ENCODE measurements at regions not wholly inside any gene's neighbourhood (a gene's known extent, or its start where the extent isn't known, plus 50 kb on each side); places are given as distances from the start of the nearest gene placed in this dataset.

DNA sequence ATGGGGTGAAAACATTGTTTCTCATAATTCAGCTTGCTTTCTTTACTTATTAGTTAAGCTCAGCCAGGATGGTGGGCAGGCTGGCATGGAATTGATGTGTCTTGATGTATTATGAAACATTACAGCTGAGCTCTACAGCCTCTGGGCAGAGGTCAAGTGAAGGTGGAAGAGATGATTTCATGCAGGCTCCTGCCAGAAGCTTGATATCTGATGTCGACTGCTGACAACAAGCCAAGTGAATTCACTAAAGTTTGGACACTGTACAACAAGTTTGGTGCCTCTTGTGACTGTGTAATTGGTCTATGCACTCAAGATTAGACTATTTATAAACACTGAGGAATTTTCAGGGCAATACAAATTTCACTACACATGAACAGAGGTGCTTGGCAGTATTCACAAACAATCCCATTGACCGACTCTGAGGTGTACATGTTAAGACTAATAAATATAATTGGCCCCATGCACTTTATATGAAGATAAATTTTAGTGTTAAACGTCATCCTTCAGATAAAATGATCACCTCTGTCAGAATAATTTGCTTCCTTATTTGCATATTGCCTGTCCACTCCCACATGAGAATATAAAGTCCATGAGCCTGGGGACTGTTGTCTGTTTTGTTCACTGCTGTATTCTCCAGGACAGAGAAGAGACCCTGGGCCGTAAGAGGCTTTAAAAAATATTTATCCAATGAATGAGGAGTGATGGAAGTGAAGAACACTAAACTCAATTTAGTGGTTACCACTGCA lies 612.2 kb downstream of the IQCM start:
- TF ChIP-seq PAF1 (CRISPR knock-in tag; IDR thresholded peaks at IDR 0.05): no peak
- no peak for TF ChIP-seq HNRNPH1 (optimal IDR thresholded peaks at IDR 0.05; ENCODE audit: low read depth, low read length)
- no peak for TF ChIP-seq JUN (CRISPR knock-in tag; IDR thresholded peaks at IDR 0.05)
- no peak for TF ChIP-seq MTF1 (CRISPR knock-in tag; IDR thresholded peaks at IDR 0.05)
- TF ChIP-seq, protein P1, sequence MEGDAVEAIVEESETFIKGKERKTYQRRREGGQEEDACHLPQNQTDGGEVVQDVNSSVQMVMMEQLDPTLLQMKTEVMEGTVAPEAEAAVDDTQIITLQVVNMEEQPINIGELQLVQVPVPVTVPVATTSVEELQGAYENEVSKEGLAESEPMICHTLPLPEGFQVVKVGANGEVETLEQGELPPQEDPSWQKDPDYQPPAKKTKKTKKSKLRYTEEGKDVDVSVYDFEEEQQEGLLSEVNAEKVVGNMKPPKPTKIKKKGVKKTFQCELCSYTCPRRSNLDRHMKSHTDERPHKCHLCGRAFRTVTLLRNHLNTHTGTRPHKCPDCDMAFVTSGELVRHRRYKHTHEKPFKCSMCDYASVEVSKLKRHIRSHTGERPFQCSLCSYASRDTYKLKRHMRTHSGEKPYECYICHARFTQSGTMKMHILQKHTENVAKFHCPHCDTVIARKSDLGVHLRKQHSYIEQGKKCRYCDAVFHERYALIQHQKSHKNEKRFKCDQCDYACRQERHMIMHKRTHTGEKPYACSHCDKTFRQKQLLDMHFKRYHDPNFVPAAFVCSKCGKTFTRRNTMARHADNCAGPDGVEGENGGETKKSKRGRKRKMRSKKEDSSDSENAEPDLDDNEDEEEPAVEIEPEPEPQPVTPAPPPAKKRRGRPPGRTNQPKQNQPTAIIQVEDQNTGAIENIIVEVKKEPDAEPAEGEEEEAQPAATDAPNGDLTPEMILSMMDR (CRISPR knock-in tag; IDR thresholded peaks at IDR 0.05): no peak
- TF ChIP-seq HMGXB4 (CRISPR knock-in tag; IDR thresholded peaks at IDR 0.05; ENCODE audit: borderline replicate concordance in 1 of 2, low read depth in 1 of 2): no peak
- TF ChIP-seq, protein P2, sequence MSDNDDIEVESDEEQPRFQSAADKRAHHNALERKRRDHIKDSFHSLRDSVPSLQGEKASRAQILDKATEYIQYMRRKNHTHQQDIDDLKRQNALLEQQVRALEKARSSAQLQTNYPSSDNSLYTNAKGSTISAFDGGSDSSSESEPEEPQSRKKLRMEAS (IDR thresholded peaks at IDR 0.05): no peak
- no peak for TF ChIP-seq KDM5A (IDR thresholded peaks at IDR 0.05; ENCODE audit: borderline replicate concordance, low read length)
- no peak for TF ChIP-seq EZH2 (conservative IDR thresholded peaks at IDR 0.05; ENCODE audit: low read depth, low read length)
- TF ChIP-seq ZNF18 (CRISPR knock-in tag; IDR thresholded peaks at IDR 0.05; ENCODE audit: insufficient replicate concordance): no peak
- no peak for TF ChIP-seq ZNF441 (CRISPR knock-in tag; IDR thresholded peaks at IDR 0.05; ENCODE audit: borderline replicate concordance)
- no peak for TF ChIP-seq MLLT10 (CRISPR knock-in tag; IDR thresholded peaks at IDR 0.05)

Measured in HepG2 (cell line).